H1 (cell line): ENCODE measurements at regions not wholly inside any gene's neighbourhood (a gene's known extent, or its start where the extent isn't known, plus 50 kb on each side); places are given as distances from the start of the nearest gene placed in this dataset.

ENCODE experiments used
- CBX5 ChIP-seq: fragments of 300-800, 300-1000 bp; sonication (generic); IDR thresholded peaks from 2 replicates; pipeline ENCODE4 v1.7.1; 2016; ENCODE audit warnings: antibody characterized with exemption, low read length, low read depth
- CTBP2 ChIP-seq: IDR thresholded peaks from 2 replicates; pipeline ENCODE4 v1.7.0; 2011; ENCODE audit warnings: borderline replicate concordance, mild to moderate bottlenecking, moderate library complexity, mixed read lengths, low read length; ENCODE audit not compliant: insufficient read depth, insufficient read length
- SAP30 ChIP-seq: fragments of 300-600 bp; sonication (generic); IDR thresholded peaks from 2 replicates; pipeline ENCODE4 v1.7.1; 2012; ENCODE audit warnings: low read length, moderate library complexity, mild to moderate bottlenecking, inconsistent platforms; ENCODE audit not compliant: insufficient read depth, insufficient replicate concordance
- SIX5 ChIP-seq: IDR thresholded peaks from 2 replicates; pipeline ENCODE4 v1.6.1; 2011; ENCODE audit warnings: mild to moderate bottlenecking, low read depth, low read length
- SP1 ChIP-seq: IDR thresholded peaks from 2 replicates; pipeline ENCODE4 v1.6.1; 2011; ENCODE audit warnings: low read depth, low read length
- SRF ChIP-seq: IDR thresholded peaks from 2 replicates; pipeline ENCODE4 v1.6.1; 2011; ENCODE audit warnings: mild to moderate bottlenecking, low read depth, low read length, moderate library complexity
- YY1 ChIP-seq: IDR thresholded peaks from 2 replicates; pipeline ENCODE4 v1.6.1; 2011; ENCODE audit warnings: low read depth, mild to moderate bottlenecking, low read length
- ZNF274 ChIP-seq: IDR thresholded peaks from 2 replicates; pipeline ENCODE4 v1.7.0; 2012; ENCODE audit warnings: low read length, borderline replicate concordance; ENCODE audit errors: extremely low read depth
- TF ChIP-seq, protein P1 (sequence below): fragments of 300-600 bp; sonication (generic); IDR thresholded peaks from 2 replicates; pipeline ENCODE4 v1.7.1; 2012; ENCODE audit warnings: low read length, moderate library complexity, mild to moderate bottlenecking, inconsistent platforms; ENCODE audit not compliant: insufficient replicate concordance

DNA sequence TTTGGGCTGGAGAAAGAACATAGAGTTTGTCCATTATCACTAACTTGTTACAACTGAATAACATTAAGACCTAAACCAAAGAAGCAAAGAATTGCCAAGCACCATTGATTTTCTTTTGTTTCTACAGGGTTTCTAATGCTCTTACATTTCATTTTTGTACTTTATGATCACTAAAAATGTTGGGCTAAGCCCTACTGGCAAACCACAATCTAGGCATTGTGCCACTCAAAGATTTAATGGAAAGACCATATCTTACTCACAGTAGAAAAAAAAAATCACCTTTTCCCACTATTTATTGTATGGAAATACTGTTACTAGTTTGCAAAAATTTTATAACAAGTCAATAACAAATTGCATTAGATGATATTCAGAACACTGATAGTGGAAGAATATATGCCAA lies 447.4 kb upstream of the PKDCC start (continued):
- TF ChIP-seq, protein P1, sequence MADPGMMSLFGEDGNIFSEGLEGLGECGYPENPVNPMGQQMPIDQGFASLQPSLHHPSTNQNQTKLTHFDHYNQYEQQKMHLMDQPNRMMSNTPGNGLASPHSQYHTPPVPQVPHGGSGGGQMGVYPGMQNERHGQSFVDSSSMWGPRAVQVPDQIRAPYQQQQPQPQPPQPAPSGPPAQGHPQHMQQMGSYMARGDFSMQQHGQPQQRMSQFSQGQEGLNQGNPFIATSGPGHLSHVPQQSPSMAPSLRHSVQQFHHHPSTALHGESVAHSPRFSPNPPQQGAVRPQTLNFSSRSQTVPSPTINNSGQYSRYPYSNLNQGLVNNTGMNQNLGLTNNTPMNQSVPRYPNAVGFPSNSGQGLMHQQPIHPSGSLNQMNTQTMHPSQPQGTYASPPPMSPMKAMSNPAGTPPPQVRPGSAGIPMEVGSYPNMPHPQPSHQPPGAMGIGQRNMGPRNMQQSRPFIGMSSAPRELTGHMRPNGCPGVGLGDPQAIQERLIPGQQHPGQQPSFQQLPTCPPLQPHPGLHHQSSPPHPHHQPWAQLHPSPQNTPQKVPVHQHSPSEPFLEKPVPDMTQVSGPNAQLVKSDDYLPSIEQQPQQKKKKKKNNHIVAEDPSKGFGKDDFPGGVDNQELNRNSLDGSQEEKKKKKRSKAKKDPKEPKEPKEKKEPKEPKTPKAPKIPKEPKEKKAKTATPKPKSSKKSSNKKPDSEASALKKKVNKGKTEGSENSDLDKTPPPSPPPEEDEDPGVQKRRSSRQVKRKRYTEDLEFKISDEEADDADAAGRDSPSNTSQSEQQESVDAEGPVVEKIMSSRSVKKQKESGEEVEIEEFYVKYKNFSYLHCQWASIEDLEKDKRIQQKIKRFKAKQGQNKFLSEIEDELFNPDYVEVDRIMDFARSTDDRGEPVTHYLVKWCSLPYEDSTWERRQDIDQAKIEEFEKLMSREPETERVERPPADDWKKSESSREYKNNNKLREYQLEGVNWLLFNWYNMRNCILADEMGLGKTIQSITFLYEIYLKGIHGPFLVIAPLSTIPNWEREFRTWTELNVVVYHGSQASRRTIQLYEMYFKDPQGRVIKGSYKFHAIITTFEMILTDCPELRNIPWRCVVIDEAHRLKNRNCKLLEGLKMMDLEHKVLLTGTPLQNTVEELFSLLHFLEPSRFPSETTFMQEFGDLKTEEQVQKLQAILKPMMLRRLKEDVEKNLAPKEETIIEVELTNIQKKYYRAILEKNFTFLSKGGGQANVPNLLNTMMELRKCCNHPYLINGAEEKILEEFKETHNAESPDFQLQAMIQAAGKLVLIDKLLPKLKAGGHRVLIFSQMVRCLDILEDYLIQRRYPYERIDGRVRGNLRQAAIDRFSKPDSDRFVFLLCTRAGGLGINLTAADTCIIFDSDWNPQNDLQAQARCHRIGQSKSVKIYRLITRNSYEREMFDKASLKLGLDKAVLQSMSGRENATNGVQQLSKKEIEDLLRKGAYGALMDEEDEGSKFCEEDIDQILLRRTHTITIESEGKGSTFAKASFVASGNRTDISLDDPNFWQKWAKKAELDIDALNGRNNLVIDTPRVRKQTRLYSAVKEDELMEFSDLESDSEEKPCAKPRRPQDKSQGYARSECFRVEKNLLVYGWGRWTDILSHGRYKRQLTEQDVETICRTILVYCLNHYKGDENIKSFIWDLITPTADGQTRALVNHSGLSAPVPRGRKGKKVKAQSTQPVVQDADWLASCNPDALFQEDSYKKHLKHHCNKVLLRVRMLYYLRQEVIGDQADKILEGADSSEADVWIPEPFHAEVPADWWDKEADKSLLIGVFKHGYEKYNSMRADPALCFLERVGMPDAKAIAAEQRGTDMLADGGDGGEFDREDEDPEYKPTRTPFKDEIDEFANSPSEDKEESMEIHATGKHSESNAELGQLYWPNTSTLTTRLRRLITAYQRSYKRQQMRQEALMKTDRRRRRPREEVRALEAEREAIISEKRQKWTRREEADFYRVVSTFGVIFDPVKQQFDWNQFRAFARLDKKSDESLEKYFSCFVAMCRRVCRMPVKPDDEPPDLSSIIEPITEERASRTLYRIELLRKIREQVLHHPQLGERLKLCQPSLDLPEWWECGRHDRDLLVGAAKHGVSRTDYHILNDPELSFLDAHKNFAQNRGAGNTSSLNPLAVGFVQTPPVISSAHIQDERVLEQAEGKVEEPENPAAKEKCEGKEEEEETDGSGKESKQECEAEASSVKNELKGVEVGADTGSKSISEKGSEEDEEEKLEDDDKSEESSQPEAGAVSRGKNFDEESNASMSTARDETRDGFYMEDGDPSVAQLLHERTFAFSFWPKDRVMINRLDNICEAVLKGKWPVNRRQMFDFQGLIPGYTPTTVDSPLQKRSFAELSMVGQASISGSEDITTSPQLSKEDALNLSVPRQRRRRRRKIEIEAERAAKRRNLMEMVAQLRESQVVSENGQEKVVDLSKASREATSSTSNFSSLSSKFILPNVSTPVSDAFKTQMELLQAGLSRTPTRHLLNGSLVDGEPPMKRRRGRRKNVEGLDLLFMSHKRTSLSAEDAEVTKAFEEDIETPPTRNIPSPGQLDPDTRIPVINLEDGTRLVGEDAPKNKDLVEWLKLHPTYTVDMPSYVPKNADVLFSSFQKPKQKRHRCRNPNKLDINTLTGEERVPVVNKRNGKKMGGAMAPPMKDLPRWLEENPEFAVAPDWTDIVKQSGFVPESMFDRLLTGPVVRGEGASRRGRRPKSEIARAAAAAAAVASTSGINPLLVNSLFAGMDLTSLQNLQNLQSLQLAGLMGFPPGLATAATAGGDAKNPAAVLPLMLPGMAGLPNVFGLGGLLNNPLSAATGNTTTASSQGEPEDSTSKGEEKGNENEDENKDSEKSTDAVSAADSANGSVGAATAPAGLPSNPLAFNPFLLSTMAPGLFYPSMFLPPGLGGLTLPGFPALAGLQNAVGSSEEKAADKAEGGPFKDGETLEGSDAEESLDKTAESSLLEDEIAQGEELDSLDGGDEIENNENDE, result no peak
- TF ChIP-seq ZNF274, result no peak
- TF ChIP-seq SAP30, result no peak
- no peak for TF ChIP-seq SP1
- no peak for TF ChIP-seq YY1
- TF ChIP-seq CBX5, result no peak
- TF ChIP-seq CTBP2, result no peak
- TF ChIP-seq SRF, result no peak
- TF ChIP-seq SIX5, result no peak
